CD4-positive, alpha-beta memory T cell (primary cell): ENCODE measurements at regions not wholly inside any gene's neighbourhood (a gene's known extent, or its start where the extent isn't known, plus 50 kb on each side); places are given as distances from the start of the nearest gene placed in this dataset.
"Not testable (repeated sequence)": the region's sequence is repeated elsewhere in the genome, so short reads cannot be mapped to it uniquely, and the experiment has no call there.

Source experiments
- CTCF ChIA-PET: fragments of 350-600 bp; sonication (Branson Sonifier 250); formaldehyde crosslinking; loops from one replicate; lab custom pipeline; 2021; ENCODE audit warnings: inconsistent platforms; ENCODE audit not compliant: partially characterized antibody; lab: Charles Lee
- POLR2A ChIA-PET: fragments of 350-600 bp; sonication (Branson Sonifier 250); formaldehyde crosslinking; loops from one replicate; lab custom pipeline; 2021; ENCODE audit not compliant: partially characterized antibody; lab: Charles Lee
- DNase-seq, 5 donors: peaks; one replicate each; pipeline versions ENCODE4 v3.0.0 to v3.0.0-alpha.2; 2020 to 2022; ENCODE audit warnings: mixed read lengths in 1 of 5
- H3K27ac ChIP-seq: one replicate; pipeline ENCODE4 v1.7.0; 2013; ENCODE audit warnings: low read depth, low read length
- H3K27me3 ChIP-seq: 2 replicates; pipeline ENCODE4 v1.7.0; 2013; ENCODE audit warnings: mild to moderate bottlenecking, low read length, moderate library complexity; ENCODE audit not compliant: insufficient read depth
- H3K36me3 ChIP-seq: 2 replicates; pipeline ENCODE4 v1.7.0; 2013; ENCODE audit warnings: mild to moderate bottlenecking, low read length, moderate library complexity; ENCODE audit not compliant: insufficient read depth
- H3K4me1 ChIP-seq: 2 replicates; pipeline ENCODE4 v1.7.0; 2013; ENCODE audit warnings: mild to moderate bottlenecking, low read length, moderate library complexity; ENCODE audit not compliant: insufficient read depth
- H3K4me3 ChIP-seq, 2 donors: one replicate each; pipeline ENCODE4 v1.7.0; 2013; ENCODE audit warnings: low read length in 2 of 2, mild to moderate bottlenecking in 1 of 2
- H3K9me3 ChIP-seq, 2 donors: one replicate each; pipeline ENCODE4 v1.7.0; 2013; ENCODE audit warnings: low read length in 2 of 2, control low read depth in 1 of 2; ENCODE audit not compliant: control insufficient read depth in 1 of 2
- H3K27ac Mint-ChIP-seq, 7 donors: one replicate each; pipeline ENCODE4 v1.8.0; 2020 to 2021; ENCODE audit warnings: mixed read lengths in 7 of 7, mild to moderate bottlenecking in 6 of 7, inconsistent platforms in 3 of 7, moderate library complexity in 3 of 7
- H3K27me3 Mint-ChIP-seq, 2 donors: one replicate each; pipeline ENCODE4 v1.8.0; 2020 to 2021; ENCODE audit warnings: mixed read lengths in 2 of 2
- H3K36me3 Mint-ChIP-seq, 2 donors: one replicate each; pipeline ENCODE4 v1.8.0; 2020 to 2021; ENCODE audit warnings: mixed read lengths in 2 of 2, inconsistent platforms in 1 of 2, mild to moderate bottlenecking in 1 of 2
- H3K4me1 Mint-ChIP-seq, 4 donors: one replicate each; pipeline ENCODE4 v1.8.0; 2020 to 2021; ENCODE audit warnings: mixed read lengths in 4 of 4, mild to moderate bottlenecking in 1 of 4
- H3K4me3 Mint-ChIP-seq, 8 donors: one replicate each; pipeline ENCODE4 v1.8.0; 2020 to 2021; ENCODE audit warnings: mixed read lengths in 8 of 8, mild to moderate bottlenecking in 7 of 8, moderate library complexity in 6 of 8, inconsistent platforms in 3 of 8
- H3K9me3 Mint-ChIP-seq, 8 donors: one replicate each; pipeline ENCODE4 v1.8.0; 2020 to 2021; ENCODE audit warnings: mixed read lengths in 8 of 8, mild to moderate bottlenecking in 5 of 8, inconsistent platforms in 3 of 8, moderate library complexity in 1 of 8
- intact Hi-C: fragments of 100-400 bp; cut with micrococcal nuclease; formaldehyde crosslinking; loops from one replicate; pipeline ENCODE4 v1.15.1; 2023

- H3K27me3 Mint-ChIP-seq, CTCF ChIA-PET: not testable (repeated sequence)
These were observed 322.5 kb downstream of the SOX2 start for GRCh38 chr3:182034231-182034630.

DNA sequence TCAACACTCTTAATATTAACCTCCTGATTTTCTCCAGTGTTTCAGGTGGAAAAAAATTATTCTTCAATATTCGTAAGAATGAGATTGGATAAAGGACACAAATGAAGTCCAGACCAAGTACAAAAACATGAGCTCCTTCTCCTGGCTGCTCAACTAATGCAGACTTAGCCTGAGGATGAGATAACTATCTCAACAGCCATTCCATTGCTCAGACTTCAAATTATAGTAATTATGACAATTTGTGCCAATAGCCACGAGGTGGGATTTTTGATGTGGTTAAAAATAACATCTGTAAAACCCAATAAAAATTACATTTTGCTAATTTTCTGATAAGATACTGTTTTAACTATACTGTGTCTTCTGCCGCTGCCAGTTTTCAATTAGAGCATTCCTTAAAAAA lies 323.6 kb downstream of the SOX2 start:
- no peak overlapping the region for H3K27ac Mint-ChIP-seq
- no peaks in the 10 kb centered on the region for H3K36me3 Mint-ChIP-seq

More at GRCh38 chr3:182034231-182034630, 322.5 kb downstream of the SOX2 start:
- H3K36me3 Mint-ChIP-seq, DNase-seq, H3K9me3 ChIP-seq, H3K4me1 ChIP-seq, intact Hi-C loops, H3K27ac ChIP-seq, H3K4me3 Mint-ChIP-seq, POLR2A ChIA-PET, H3K27ac Mint-ChIP-seq, H3K36me3 ChIP-seq, H3K4me3 ChIP-seq, H3K9me3 Mint-ChIP-seq, H3K27me3 ChIP-seq, H3K4me1 Mint-ChIP-seq: not testable (repeated sequence)

GRCh38 chr3:182036382-182036781 lies 324.7 kb downstream of the SOX2 start:
- H3K9me3 Mint-ChIP-seq = peaks cover 0 to 9% (median 2%) of the 10 kb centered on the region in 8 donors

More for the DNA sequence above, 323.6 kb downstream of the SOX2 start:
- Histone ChIP-seq H3K27me3 (no peaks in the 10 kb centered on the region), H3K4me1 (no peaks in the 10 kb centered on the region), H3K36me3 (no peaks in the 10 kb centered on the region), H3K4me3 (no peak overlapping the region), H3K9me3 (no peaks in the 10 kb centered on the region), H3K27ac (no peak overlapping the region)
- no peaks in the 10 kb centered on the region for H3K4me1 Mint-ChIP-seq
- POLR2A ChIA-PET = no interaction called here
- DNase-seq = no peak
- peaks cover 0 to 9% (median 2%) of the 10 kb centered on the region in 8 donors for H3K9me3 Mint-ChIP-seq
- CTCF ChIA-PET = no interaction called here
- no peaks in the 10 kb centered on the region for H3K27me3 Mint-ChIP-seq
- intact Hi-C loops = no loop called here
- H3K4me3 Mint-ChIP-seq = no peak overlapping the region

GRCh38 chr3:182041668-182042291 lies 330.1 kb downstream of the SOX2 start:
- Mint-ChIP-seq H3K27ac (no peak overlapping the region), H3K4me3 (no peak overlapping the region), H3K36me3 (no peaks in the 10 kb centered on the region), H3K9me3 (peaks cover 0 to 5% (median 1%) of the 10 kb centered on the region in 8 donors), H3K27me3 (no peaks in the 10 kb centered on the region), H3K4me1 (no peaks in the 10 kb centered on the region)
- no peak overlapping the region for H3K27ac ChIP-seq
- no peaks in the 10 kb centered on the region for H3K36me3 ChIP-seq
- no peak for DNase-seq
- H3K4me3 ChIP-seq = no peak overlapping the region
- H3K9me3 ChIP-seq = no peaks in the 10 kb centered on the region
- ChIA-PET POLR2A (no interaction called here), CTCF (no interaction called here)
- intact Hi-C loops = no loop called here
- H3K4me1 ChIP-seq = no peaks in the 10 kb centered on the region
- no peaks in the 10 kb centered on the region for H3K27me3 ChIP-seq

More at GRCh38 chr3:182036382-182036781, 324.7 kb downstream of the SOX2 start:
- H3K36me3 Mint-ChIP-seq = no peaks in the 10 kb centered on the region
- no peaks in the 10 kb centered on the region for H3K27me3 Mint-ChIP-seq
- H3K9me3 ChIP-seq = no peaks in the 10 kb centered on the region
- ChIA-PET POLR2A (no interaction called here), CTCF (no interaction called here)
- no peak overlapping the region for H3K4me3 ChIP-seq
- H3K36me3 ChIP-seq = no peaks in the 10 kb centered on the region
- H3K27me3 ChIP-seq = no peaks in the 10 kb centered on the region
- H3K27ac ChIP-seq = no peak overlapping the region
- DNase-seq = no peak
- no peak overlapping the region for H3K27ac Mint-ChIP-seq
- no peak overlapping the region for H3K4me3 Mint-ChIP-seq
- H3K4me1 Mint-ChIP-seq = no peaks in the 10 kb centered on the region
- intact Hi-C loops = no loop called here
- H3K4me1 ChIP-seq = no peaks in the 10 kb centered on the region

GRCh38 chr3:182045736-182046135 lies 334.0 kb downstream of the SOX2 start:
- no peak overlapping the region for H3K4me3 ChIP-seq
- H3K36me3 Mint-ChIP-seq = no peaks in the 10 kb centered on the region
- CTCF ChIA-PET = no interaction called here
- no peaks in the 10 kb centered on the region for H3K9me3 ChIP-seq
- H3K4me1 Mint-ChIP-seq = no peaks in the 10 kb centered on the region
- H3K27me3 ChIP-seq = no peaks in the 10 kb centered on the region
- no peaks in the 10 kb centered on the region for H3K36me3 ChIP-seq
- H3K27ac ChIP-seq = no peak overlapping the region
- H3K4me1 ChIP-seq = no peaks in the 10 kb centered on the region
- no peak overlapping the region for H3K27ac Mint-ChIP-seq
- no peak overlapping the region for H3K4me3 Mint-ChIP-seq
- POLR2A ChIA-PET = no interaction called here
- H3K27me3 Mint-ChIP-seq = no peaks in the 10 kb centered on the region
- no peak for DNase-seq
- H3K9me3 Mint-ChIP-seq = peaks cover 0 to 4% (median 0%) of the 10 kb centered on the region in 8 donors
- intact Hi-C loops = no loop called here

DNA sequence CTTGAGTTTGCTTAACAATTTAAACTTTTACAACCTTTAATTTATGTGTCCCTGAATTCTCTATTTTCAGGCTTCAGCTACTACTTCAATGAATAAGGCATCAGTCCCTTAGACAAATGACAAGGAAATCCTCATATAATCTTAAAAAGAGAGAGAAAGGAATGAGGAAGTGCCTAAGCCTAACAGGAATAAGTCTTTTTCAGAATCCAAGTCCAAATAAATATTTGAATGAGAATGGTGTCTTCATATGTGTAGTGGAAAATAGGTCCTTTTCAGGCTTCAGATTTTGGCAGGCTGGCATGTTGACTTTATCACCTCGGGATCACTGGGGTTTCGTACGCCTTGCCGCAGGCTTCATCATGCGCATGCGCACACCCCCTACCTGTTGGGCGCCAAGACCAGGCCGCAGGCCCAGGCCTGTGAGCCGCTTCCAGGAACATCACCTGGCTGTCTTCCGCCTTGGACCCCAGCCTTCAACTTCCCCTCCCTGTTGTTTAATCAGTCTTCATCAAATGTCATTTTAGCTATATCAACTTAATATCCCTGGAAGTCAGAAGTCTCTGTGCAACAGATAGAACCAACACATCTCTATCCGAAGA lies 334.5 kb downstream of the SOX2 start:
- DNase-seq = no peak
- Mint-ChIP-seq H3K36me3 (no peaks in the 10 kb centered on the region), H3K4me3 (peak overlapping the region in 1 of 8 donors; percentile 46), H3K9me3 (peaks cover 0 to 4% (median 0%) of the 10 kb centered on the region in 8 donors), H3K27ac (no peak overlapping the region), H3K27me3 (no peaks in the 10 kb centered on the region), H3K4me1 (no peaks in the 10 kb centered on the region)
- Histone ChIP-seq H3K27ac (no peak overlapping the region), H3K4me1 (no peaks in the 10 kb centered on the region), H3K36me3 (no peaks in the 10 kb centered on the region), H3K27me3 (no peaks in the 10 kb centered on the region), H3K9me3 (no peaks in the 10 kb centered on the region), H3K4me3 (no peak overlapping the region)
- ChIA-PET CTCF (no interaction called here), POLR2A (no interaction called here)
- intact Hi-C loops = no loop called here

DNA sequence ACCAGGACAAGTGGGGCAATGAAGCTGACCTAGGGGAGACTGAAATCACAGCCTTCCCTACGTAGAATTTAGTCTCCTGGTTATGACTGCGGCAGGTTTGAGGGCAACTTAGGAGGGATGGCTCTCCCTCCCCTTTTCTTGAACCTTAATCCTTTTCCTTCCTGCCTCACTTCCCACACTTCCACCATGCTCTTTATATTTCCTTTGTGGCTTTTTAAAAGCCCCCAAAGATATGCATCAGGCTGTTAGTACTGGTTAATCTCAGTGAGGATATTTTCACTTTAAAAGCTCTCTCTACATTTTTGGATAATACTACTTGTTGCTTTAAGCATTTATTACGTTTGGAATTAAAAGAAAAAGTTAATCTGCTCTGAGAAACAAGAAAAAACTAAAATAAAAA lies 339.2 kb downstream of the SOX2 start:
- no peak for DNase-seq
- Histone ChIP-seq H3K27me3 (no peaks in the 10 kb centered on the region), H3K36me3 (no peaks in the 10 kb centered on the region), H3K9me3 (no peaks in the 10 kb centered on the region), H3K4me3 (no peak overlapping the region), H3K27ac (no peak overlapping the region), H3K4me1 (no peaks in the 10 kb centered on the region)
- intact Hi-C loops = no loop called here
- Mint-ChIP-seq H3K4me3 (no peak overlapping the region), H3K4me1 (no peaks in the 10 kb centered on the region), H3K27ac (no peak overlapping the region), H3K27me3 (no peaks in the 10 kb centered on the region), H3K9me3 (peaks cover 0 to 3% (median 0%) of the 10 kb centered on the region in 8 donors), H3K36me3 (no peaks in the 10 kb centered on the region)
- CTCF ChIA-PET = no interaction called here
- POLR2A ChIA-PET = no interaction called here
